ENCODE measurements at regions not wholly inside any gene's neighbourhood (a gene's known extent, or its start where the extent isn't known, plus 50 kb on each side); places are given as distances from the start of the nearest gene placed in this dataset.

DNA sequence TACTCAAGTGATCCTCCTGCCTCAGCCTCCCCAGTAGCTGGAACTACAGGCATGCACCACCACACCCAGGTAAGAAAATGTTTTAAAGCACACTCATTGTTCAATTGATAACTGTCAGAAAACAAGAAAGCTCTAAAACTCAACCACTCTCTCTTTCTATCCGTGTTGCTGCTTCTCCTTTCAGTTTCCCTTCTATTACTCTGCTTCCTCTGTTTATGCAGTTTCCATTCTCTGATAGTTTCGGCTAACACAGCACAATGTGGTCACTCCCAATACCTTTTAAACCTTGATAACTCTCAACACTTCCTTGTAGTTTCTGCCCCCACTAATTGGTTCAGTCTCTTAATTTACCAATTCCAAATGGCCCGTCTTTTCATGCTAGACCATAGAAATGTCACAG lies 59.2 kb upstream of the NR4A3 start:
- Histone ChIP-seq H3K79me1 (ENCODE audit: low read depth, low read length) (no peaks in the 10 kb centered on the region), H3K27ac (ENCODE audit: low read depth, low read length) (no peak overlapping the region), H2AFZ (ENCODE audit: low read length) (no peak overlapping the region), H4K20me1 (replicated peaks in 1 of 2; ENCODE audit: control insufficient read depth in 1 of 2, insufficient read depth in 2 of 2, low read length in 2 of 2) (no peaks in the 10 kb centered on the region), H3K36me3 (ENCODE audit: control insufficient read depth in 2 of 4, insufficient read depth in 4 of 4, low read length in 3 of 4) (no peaks in the 10 kb centered on the region), H4K8ac (ENCODE audit: extremely low read depth, insufficient read depth, low read length) (no peak overlapping the region), H2BK20ac (ENCODE audit: low read length) (no peak overlapping the region), H3K23me2 (ENCODE audit: low read depth, low read length) (no peaks in the 10 kb centered on the region), H2BK15ac (ENCODE audit: low read length) (no peak overlapping the region), H3K4me2 (ENCODE audit: insufficient read depth in 1 of 2, low read depth in 2 of 2, low read length in 2 of 2) (no peak overlapping the region), H3K4me1 (replicated peaks in 1 of 4; ENCODE audit: control insufficient read depth in 3 of 4, insufficient read depth in 4 of 4, low read length in 3 of 4) (no peaks in the 10 kb centered on the region), H3K4ac (replicated peaks; ENCODE audit: insufficient read length, low read depth, low read length) (no peak overlapping the region), H2BK5ac (ENCODE audit: low read depth, low read length) (no peak overlapping the region), H2BK120ac (replicated peaks; ENCODE audit: low read depth, low read length) (no peak overlapping the region), H3K56ac (replicated peaks; ENCODE audit: insufficient read length, low read depth, low read length) (no peak overlapping the region), H3K18ac (ENCODE audit: extremely low read depth, low read length) (no peak overlapping the region), H2AK5ac (ENCODE audit: low read depth, low read length) (no peak overlapping the region), H3K9me3 (ENCODE audit: insufficient read depth in 2 of 2, low read depth in 1 of 2, low read length in 1 of 2) (no peaks in the 10 kb centered on the region), H2BK12ac (ENCODE audit: low read depth, low read length) (no peak overlapping the region), H3K79me2 (ENCODE audit: control insufficient read depth in 1 of 2, insufficient read depth in 2 of 2, low read length in 2 of 2) (no peaks in the 10 kb centered on the region), H4K5ac (ENCODE audit: insufficient read length, low read depth, low read length) (no peak overlapping the region), H4K91ac (replicated peaks; ENCODE audit: insufficient read length, low read length) (no peak overlapping the region), H3K23ac (ENCODE audit: insufficient read length) (no peak overlapping the region), H3K27me3 (replicated peaks in 1 of 4; ENCODE audit: control insufficient read depth in 3 of 4, extremely low read depth in 1 of 4, insufficient read depth in 3 of 4, low read length in 3 of 4) (no peaks in the 10 kb centered on the region), H3K4me3 (ENCODE audit: extremely low read depth in 1 of 4, insufficient read depth in 2 of 4, low read depth in 3 of 4, low read length in 4 of 4) (no peak overlapping the region), H3K14ac (ENCODE audit: insufficient read length) (no peak overlapping the region), H3K9ac (replicated peaks in 1 of 4; ENCODE audit: extremely low read depth in 1 of 4, low read depth in 3 of 4, low read length in 3 of 4) (no peak overlapping the region)
- no peak for FAIRE-seq
- no peak for TF ChIP-seq RXRA (IDR thresholded peaks at IDR 0.05; ENCODE audit: insufficient read depth, low read depth, low read length)
- TF ChIP-seq TAF7 (optimal IDR thresholded peaks at IDR 0.05; ENCODE audit: borderline replicate concordance, low read depth, low read length), result no peak
- no peak for TF ChIP-seq SIN3A (conservative IDR thresholded peaks at IDR 0.05 in 1 of 2, IDR thresholded peaks at IDR 0.05 in 1 of 2; ENCODE audit: low read depth in 1 of 2, low read length in 2 of 2)
- no peak for TF ChIP-seq POLR2AphosphoS5 (IDR thresholded peaks at IDR 0.05; ENCODE audit: low read depth, low read length)
- no peak for TF ChIP-seq CBX8 (IDR thresholded peaks at IDR 0.05; ENCODE audit: borderline replicate concordance, low read depth, low read length)
- TF ChIP-seq ASH2L (IDR thresholded peaks at IDR 0.05; ENCODE audit: low read length), result no peak
- TF ChIP-seq CHD2 (IDR thresholded peaks at IDR 0.05; ENCODE audit: low read length), result no peak
- no peak for TF ChIP-seq CREB1 (IDR thresholded peaks at IDR 0.05)
- TF ChIP-seq TCF12 (IDR thresholded peaks at IDR 0.05; ENCODE audit: low read depth, low read length), result no peak
- no peak for TF ChIP-seq GABPA (IDR thresholded peaks at IDR 0.05; ENCODE audit: borderline replicate concordance, insufficient read depth, low read length)
- no peak for TF ChIP-seq ATF3 (IDR thresholded peaks at IDR 0.05; ENCODE audit: insufficient read depth, low read depth, low read length)
- TF ChIP-seq SP2 (IDR thresholded peaks at IDR 0.05; ENCODE audit: low read length), result no peak
- no peak for TF ChIP-seq RFX5 (IDR thresholded peaks at IDR 0.05; ENCODE audit: borderline replicate concordance, low read depth, low read length)
- no peak for TF ChIP-seq JUN (IDR thresholded peaks at IDR 0.05; ENCODE audit: low read depth, low read length)
- ChIA-PET CTCF (ENCODE audit: partially characterized antibody) (no interaction called here), POLR2A (ENCODE audit: partially characterized antibody) (no interaction called here)
- WGBS, 2 experiments (ENCODE audit: extremely low coverage in 1 of 2, insufficient coverage in 1 of 2, insufficient read length in 1 of 2, insufficient replicate concordance in 2 of 2, low coverage in 1 of 2, low lambda C conversion rate in 2 of 2, missing lambda C conversion rate in 1 of 2), result 86% methylated on average over 3 of the region's 3 CpGs; no CpG with 5 or more reads in 1 of the 2 experiments
- DNase-seq (ENCODE audit: low read depth in 1 of 2, low spot score in 2 of 2), result no peak
